Fibroblast of skin of left biceps (primary cell): ENCODE measurements at regions not wholly inside any gene's neighbourhood (a gene's known extent, or its start where the extent isn't known, plus 50 kb on each side); places are given as distances from the start of the nearest gene placed in this dataset.

Experiments
- DNase-seq, 2 experiments: peaks; one replicate each; pipeline ENCODE4 v3.0.0-alpha.2; 2013; ENCODE audit warnings: low read depth in 2 of 2

DNA sequence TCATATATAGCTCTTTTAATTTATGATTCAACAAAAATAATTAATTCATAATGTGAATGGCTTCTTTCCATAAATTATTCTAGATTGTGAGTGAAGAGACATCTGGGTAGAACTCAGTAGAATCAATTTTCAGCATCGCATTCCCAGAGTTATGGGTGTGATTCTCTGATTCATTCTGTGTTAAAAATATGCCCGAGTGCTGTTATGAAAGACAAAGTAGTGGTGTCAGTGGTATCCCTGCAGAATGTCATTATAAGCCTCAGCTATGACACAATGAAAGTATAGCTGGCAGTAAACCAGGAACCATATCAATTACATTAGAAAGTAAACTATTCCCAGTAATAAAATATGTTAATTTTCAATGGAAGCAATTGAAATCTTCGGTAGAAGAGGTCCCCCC lies 480.5 kb upstream of the SLITRK1 start:
- peak; percentile 21 to 23 for DNase-seq

- DNase-seq: no peak
Observed at GRCh38 chr13:84360822-84361221, 478.5 kb upstream of the SLITRK1 start.

DNA sequence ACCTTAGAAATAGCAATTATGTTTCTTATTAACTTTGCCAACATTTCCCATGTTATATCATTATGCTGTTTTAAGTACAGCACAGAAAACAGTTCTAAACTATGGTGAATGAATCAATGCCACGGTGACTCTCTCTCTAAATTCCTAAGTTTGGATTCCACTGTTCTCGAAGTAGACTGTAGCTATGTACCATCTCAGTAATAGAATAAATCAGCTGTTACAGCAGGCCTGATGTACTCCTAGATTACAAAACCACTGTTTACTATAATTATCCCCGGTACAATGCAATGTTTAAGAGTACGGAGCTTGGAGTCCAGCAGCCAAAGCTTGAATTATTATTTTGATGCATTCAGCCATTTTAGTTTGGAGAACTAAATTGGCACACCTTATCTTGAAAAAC lies 476.3 kb upstream of the SLITRK1 start:
- DNase-seq: no peak

GRCh38 chr13:84352946-84353345 lies 470.7 kb upstream of the SLITRK1 start:
- no peak for DNase-seq

DNA sequence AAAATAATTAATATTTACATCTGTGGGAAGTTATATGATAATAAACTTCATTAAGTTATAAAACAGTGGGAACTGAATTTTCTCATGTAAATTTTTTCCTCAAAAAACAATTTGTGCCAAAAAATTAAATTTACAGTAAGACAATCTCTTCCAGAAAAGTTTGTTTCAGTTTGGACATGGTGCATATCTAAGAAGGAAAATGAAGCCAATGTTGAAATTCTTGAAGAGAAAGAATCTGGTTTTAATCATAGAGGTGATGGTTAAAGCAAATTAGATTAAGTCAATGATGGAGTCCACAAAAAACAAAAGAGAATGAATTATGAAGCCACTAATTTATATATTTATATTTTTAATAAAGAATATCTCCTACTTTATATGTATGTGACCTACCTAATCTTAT lies 457.2 kb upstream of the SLITRK1 start:
- DNase-seq: no peak

DNA sequence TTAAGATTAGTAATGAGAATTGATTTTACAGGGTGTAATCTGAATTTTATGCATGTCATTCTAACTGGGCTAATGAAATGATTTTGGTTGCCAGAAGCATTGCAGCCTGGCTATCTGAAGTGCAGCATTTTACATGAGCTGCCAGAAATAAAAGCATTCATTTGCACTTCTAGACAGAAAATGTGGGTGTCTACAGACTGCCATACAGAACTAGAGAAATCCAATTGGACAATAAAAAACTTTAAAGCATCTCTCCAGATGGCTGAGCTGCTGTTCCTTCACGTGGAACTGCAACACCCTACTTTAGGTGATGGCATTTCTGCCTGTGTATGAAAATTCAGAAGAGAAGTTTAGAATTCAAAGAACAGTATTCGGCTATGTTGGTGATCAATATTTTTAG lies 450.1 kb upstream of the SLITRK1 start:
- DNase-seq: no peak

DNA sequence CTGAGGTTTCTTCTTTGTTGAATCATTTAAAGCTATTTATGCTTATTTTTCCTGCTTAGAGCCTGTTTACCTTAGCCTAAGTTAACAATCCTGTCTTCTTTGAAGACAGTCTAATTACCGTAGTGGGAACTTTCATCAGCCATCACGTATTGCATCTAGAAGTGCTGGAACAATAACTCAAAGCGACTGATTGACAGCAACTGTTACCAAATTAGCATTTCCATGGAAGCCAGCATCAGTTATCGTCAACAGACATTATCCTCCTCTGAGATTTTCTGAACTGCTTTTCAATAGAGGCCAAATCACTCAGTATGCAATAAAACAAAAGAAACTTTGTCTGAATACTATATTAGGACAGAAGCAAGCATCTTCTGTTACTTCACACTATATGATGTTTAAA lies 433.3 kb upstream of the SLITRK1 start:
- DNase-seq: no peak

DNA sequence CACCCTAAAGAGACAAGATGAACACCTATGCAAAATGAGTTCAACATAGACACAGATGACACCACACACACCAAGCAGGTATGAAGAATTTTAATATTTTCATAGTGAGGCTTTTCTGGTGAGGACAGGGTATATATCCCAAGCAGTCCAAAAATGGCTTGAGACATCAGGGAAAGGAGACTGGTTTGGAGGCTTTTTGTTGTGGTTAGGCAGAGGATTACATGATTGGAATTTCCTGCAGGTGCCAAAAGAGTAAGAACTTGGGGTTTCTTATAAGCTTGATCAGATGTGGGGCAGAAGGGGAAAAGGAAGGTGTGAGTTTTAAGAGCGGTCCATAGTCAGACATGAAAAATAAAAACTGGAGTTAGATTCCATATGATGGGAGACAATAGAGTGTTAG lies 420.8 kb upstream of the SLITRK1 start:
- DNase-seq: no peak

- no peak for DNase-seq
Observed at GRCh38 chr13:84297251-84297650, 415.0 kb upstream of the SLITRK1 start.

DNA sequence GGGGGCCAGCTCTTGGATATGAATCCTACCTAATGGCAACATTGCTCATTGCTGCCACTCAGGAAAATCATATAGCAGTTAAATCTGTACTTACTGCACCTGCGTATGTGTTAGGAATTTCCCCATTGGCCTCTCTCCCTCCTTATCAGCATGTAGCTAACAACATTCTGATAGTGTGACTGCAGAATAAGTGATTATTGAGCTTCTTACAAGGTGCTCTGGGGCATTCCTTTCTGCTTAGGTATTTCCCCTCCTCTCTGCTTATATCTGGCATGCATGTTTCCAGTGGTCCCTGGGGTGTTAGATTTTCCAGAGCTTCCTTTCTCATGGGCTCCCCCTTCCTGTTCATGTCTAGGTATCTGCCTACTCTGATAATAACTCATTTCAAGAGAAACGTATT lies 414.1 kb upstream of the SLITRK1 start:
- peak in 1 of 2 experiments; percentile 6 for DNase-seq

DNA sequence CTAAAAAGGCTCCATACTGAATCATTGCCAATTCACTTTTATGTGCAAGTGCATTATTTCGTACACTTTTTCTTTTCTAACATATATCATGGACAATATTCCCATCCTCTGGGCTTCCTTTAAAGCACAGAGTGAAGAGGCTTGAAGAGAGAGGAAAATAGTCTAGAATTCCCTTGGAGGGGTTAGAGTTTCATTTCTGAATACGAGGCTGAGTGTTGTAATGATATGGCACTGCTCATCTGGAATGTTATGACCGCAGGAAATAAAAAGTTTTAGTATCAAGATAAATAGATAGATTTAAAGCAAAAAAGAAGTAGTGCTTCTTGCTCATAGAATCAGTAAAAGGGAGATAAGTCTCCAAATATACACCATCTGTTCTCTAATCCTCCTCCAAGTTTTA lies 412.3 kb upstream of the SLITRK1 start:
- no peak for DNase-seq

DNA sequence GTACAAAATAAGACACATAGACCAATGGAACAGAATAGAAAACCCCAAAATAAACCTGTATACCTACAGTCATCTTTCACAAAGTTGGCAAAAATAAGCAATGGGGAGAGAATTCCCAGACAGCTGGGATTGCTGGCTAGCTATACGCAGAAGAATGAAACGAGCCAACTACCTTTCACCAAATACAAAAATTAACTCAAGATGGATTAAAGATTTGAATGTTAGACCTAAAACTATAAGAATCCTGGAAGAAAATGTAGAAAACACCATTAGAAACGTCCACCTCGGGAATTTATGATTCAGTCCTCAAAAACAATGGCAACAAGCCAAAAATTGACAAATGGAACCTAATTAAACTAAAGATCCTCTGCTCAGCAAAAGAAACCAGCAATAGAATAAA lies 408.1 kb upstream of the SLITRK1 start:
- no peak for DNase-seq

DNA sequence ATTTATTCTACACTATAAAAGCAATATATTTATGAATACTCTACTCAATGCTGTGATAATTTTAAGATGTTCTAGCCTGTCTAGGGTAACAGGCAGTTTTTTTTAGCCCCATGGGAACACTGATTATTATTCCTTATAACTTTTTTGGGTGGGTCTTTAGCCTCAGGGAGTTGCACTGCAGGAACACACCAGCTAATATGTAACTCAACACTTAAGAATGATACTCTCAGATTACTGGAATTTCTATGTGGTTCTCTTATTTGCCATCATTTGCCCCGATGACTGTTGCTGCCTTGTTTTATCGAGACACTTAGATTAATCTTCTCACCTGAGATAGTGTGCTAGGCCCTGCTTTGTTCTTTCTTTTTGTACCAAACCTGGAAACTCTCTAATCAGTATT lies 396.9 kb upstream of the SLITRK1 start:
- no peak for DNase-seq

- DNase-seq: no peak
Observed at GRCh38 chr13:84272877-84273562, 390.7 kb upstream of the SLITRK1 start.

DNA sequence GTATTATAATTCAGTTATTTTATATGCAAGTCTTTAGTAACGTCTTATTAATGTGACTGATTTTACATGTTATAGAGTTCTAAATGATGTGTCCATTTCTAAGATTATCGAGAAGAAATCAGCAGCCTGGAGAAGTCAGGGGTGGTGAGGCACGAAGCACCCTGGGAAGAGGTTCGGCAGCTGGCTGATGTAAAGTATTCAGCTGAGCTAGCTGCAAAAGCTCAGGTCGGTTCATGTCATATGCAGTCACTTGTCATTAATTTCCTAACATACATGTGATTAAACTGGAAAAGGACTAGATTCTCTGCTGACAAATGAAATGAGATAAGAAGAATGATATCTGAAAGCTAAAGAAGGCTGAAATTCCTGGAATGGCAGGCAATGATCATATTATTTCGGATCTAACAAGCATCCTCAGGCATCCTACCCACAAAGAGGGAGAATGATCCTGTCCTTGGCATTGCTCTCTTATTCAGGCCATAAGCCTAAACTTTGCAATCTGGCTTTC lies 383.0 kb upstream of the SLITRK1 start:
- no peak for DNase-seq

- DNase-seq: no peak
Observed at GRCh38 chr13:84263354-84264069, 381.2 kb upstream of the SLITRK1 start.

DNA sequence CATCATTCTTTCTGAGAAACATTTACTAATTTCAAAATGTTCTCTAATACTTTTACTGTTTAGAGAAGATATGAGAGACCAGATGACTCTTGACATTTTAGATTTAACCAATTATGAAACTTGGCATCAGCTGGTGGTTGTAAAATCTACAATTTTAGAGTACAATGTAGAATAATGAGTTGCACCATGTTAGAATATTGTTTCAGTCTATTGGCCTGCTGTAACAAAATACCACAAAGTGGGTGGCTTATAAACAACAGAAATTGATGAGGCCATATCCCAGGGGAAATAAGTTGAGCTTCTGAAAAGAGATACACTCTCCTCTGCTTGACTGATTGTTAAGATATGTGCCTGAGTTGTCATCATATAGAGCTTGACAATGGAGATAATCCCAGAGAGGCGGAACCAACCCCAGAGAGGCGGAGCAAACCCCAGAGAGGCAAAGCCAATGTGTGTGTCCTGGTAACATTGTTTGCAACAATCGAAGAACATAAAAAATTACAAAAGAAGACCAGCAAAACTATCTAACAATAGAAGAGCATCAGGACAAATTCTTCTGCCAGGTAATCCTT lies 373.0 kb upstream of the SLITRK1 start:
- DNase-seq: no peak

GRCh38 chr13:84249463-84249862 lies 367.2 kb upstream of the SLITRK1 start:
- no peak for DNase-seq

DNA sequence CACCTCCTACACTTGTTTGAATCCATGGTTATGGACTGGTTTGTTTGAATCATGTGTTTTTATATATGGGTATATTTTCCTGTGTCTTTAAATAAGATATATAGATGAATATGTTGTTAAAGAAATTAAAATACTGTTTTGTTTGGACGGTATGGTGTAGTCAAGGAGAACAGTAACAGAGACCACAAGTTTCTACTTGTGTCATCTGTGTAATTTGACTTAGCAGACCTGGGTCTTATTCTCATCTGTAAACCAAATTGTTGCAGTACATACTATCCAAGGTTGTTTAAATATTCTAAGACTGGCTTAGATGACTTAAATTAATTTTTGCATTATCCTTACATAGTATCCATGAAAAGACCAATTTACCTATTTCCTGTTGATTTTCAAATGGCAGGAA lies 361.1 kb upstream of the SLITRK1 start:
- no peak for DNase-seq

DNA sequence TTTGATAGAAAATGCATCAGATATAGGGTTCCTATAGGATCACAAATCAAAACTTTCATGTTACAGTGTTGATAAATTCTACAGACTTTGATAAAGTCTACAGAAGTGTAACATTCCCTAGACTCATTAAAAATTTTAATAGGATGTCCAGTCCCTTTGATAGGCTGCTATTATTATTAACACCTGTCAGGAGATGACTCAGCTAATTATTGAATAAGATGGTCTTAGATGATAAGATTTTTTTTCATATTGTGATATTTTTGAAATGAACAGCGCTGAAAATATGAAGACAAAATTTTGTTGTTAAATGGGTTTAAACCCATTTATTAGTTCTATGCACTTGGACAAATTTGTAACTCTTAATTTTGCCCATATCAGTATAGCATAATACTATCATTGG lies 356.8 kb upstream of the SLITRK1 start:
- DNase-seq: no peak

- no peak for DNase-seq
Observed at GRCh38 chr13:84238381-84238780, 356.1 kb upstream of the SLITRK1 start.

DNA sequence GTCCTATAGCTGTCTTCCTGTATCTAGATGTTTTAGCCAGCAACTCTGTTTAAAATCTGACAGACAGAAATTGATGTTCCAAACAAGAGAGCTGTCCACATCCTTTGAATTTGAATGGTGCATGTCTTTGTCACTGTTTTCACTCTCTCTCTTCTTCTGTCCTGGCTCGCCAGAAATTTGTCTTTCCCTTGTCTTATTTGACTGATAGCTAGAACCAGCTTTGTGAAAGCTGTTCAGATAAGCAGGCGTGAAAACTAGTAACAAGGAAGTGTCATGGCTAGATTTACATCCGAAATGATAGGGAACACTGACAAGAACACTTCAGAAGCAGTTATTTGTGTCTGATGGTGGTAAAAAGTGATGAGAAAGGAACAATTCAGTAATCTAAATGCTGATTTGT lies 354.9 kb upstream of the SLITRK1 start:
- DNase-seq: no peak

GRCh38 chr13:84234416-84234815 lies 352.1 kb upstream of the SLITRK1 start:
- DNase-seq: no peak
